GM12872 (cell line): ENCODE measurements at regions not wholly inside any gene's neighbourhood (a gene's known extent, or its start where the extent isn't known, plus 50 kb on each side); places are given as distances from the start of the nearest gene placed in this dataset.

Experiments
- CTCF ChIP-seq: IDR thresholded peaks from 3 replicates; pipeline ENCODE4 v1.5.1; 2011; ENCODE audit warnings: low read depth, mild to moderate bottlenecking, low read length, moderate library complexity; ENCODE audit not compliant: insufficient read depth

DNA sequence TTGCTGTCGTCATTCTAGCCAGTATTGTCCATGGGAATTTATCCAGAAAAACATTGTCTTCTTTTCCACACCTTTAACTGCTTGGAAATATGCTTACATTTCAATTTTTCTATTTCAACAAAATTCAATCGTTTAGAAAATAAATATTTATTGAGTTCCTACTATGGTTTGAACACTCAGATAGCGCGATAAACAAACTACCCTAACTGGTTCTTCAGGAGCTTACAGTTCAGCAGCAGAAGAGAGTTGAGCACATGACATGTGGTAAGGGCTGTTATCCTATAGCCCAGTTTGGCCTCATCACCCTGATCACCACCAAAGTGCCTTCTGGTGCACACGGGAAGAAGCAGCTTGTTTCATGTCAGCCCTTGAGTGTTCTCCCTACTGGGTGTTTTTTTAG lies 375.2 kb upstream of the SMIM21 start:
- TF ChIP-seq CTCF, result no peak

DNA sequence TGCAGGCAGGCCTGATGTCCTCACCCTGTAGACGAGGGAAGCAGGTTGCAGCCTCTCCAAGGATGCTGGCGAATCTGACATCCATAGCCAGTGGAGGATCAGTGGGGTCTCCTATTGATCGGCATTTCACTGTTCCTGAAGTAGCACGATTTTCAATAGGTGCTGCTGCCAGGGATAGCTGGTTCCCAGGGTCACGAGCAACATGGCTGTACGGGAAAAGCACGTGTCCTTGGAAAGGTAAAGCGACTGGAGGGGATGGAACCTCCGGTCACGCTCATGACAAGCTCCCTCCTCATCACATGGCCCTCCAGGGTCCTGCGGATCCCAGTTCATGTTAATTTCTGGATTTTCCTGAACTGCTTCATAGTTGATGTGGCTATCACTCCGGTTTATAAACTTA lies 373.7 kb upstream of the SMIM21 start:
- TF ChIP-seq CTCF, result no peak

- TF ChIP-seq CTCF, result no peak
Observed at GRCh38 chr18:75800331-75800648, 372.8 kb upstream of the SMIM21 start.

GRCh38 chr18:75799449-75800330 lies 372.2 kb upstream of the SMIM21 start:
- no peak for TF ChIP-seq CTCF

DNA sequence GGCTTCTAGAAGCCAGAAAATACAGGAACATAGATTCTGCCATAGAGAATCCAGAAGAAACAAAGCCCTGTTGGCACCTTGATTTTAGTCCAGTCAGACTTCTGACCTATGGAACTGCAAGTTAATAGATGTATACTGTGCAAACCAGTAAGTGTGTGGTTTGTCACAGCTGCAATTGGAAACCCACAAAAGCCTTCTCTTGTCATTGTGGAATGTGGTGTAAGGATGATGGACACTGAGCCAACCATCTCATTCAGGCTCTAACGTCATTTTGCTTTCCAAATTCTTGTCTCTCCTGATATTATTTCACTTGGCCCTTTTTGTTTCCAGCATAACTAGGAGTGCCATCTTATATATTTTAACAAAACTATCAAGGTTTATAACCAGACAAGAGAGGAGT lies 369.5 kb upstream of the SMIM21 start:
- no peak for TF ChIP-seq CTCF

GRCh38 chr18:75790796-75791195 lies 363.3 kb upstream of the SMIM21 start:
- TF ChIP-seq CTCF, result no peak

- TF ChIP-seq CTCF, result no peak
Observed at GRCh38 chr18:75790111-75790510, 362.6 kb upstream of the SMIM21 start.

- no peak for TF ChIP-seq CTCF
Observed at GRCh38 chr18:75785834-75786233, 358.3 kb upstream of the SMIM21 start.
